K562 (cell line): ENCODE measurements at regions not wholly inside any gene's neighbourhood (a gene's known extent, or its start where the extent isn't known, plus 50 kb on each side); places are given as distances from the start of the nearest gene placed in this dataset.

Experiments used
- ERF ChIP-seq: fragments of 450-650 bp; formaldehyde crosslinking; IDR thresholded peaks from 2 replicates; pipeline ENCODE4 v1.4.0; 2020; ENCODE audit warnings: mild to moderate bottlenecking, mixed read lengths
- FOXP1 ChIP-seq: sonication (generic); formaldehyde crosslinking; IDR thresholded peaks from 2 replicates; pipeline ENCODE4 v1.8.0; 2022; ENCODE audit warnings: mild to moderate bottlenecking, missing genetic modification reagents
- KLF1 ChIP-seq: fragments of 450-650 bp; IDR thresholded peaks from 2 replicates; pipeline ENCODE4 v1.6.1; 2016; ENCODE audit warnings: missing genetic modification characterization, missing compliant biosample characterization
- NCOA6 ChIP-seq: fragments of 450-650 bp; IDR thresholded peaks from 2 replicates; pipeline ENCODE4 v1.6.1; 2017; ENCODE audit warnings: mild to moderate bottlenecking
- PML ChIP-seq: IDR thresholded peaks from 2 replicates; pipeline ENCODE4 v1.6.1; 2012; ENCODE audit warnings: low read length, inconsistent platforms
- POLR2AphosphoS2 ChIP-seq: IDR thresholded peaks from 2 replicates; pipeline ENCODE4 v1.6.1; 2012; ENCODE audit warnings: low read length, improper control_type of control experiment
- RB1 ChIP-seq: fragments of 450-650 bp; IDR thresholded peaks from 2 replicates; pipeline ENCODE4 v1.6.1; 2017; ENCODE audit warnings: low read depth, mild to moderate bottlenecking
- ZFP1 ChIP-seq: fragments of 450-650 bp; formaldehyde crosslinking; IDR thresholded peaks from 2 replicates; pipeline ENCODE4 v1.4.0; 2020; ENCODE audit warnings: mild to moderate bottlenecking, mixed read lengths
- ZNF124 ChIP-seq: sonication (generic); formaldehyde crosslinking; IDR thresholded peaks from 2 replicates; pipeline ENCODE4 v1.8.1; 2022; ENCODE audit warnings: missing genetic modification reagents
- TF ChIP-seq, protein P1 (sequence below), 2 experiments: IDR thresholded peaks in 1 of 2; conservative IDR thresholded peaks in 1 of 2; 2 replicates each; pipeline ENCODE4 v1.6.1; 2016; ENCODE audit warnings: low read depth in 2 of 2, mild to moderate bottlenecking in 1 of 2, missing compliant biosample characterization in 1 of 2, missing genetic modification characterization in 1 of 2, moderate library complexity in 1 of 2
- TF ChIP-seq, protein P2 (sequence below), 3 experiments: IDR thresholded peaks in 2 of 3; conservative IDR thresholded peaks in 1 of 3; 2 replicates each; pipeline ENCODE4 v1.5.1; 2011 to 2012; ENCODE audit warnings: low read length in 3 of 3, mild to moderate bottlenecking in 3 of 3, control low read depth in 2 of 3, improper control_type of control experiment in 1 of 3, inconsistent platforms in 1 of 3, low read depth in 1 of 3, mixed read lengths in 1 of 3, moderate library complexity in 1 of 3; ENCODE audit not compliant: insufficient read depth in 2 of 3
- TF ChIP-seq, protein P3 (sequence below): fragments of 450-650 bp; IDR thresholded peaks from 2 replicates; pipeline ENCODE4 v1.6.1; 2018; ENCODE audit not compliant: partially characterized antibody
- TF ChIP-seq, protein P4 (sequence below): sonication (generic); formaldehyde crosslinking; IDR thresholded peaks from 2 replicates; pipeline ENCODE4 v1.9.0; 2022; ENCODE audit warnings: mild to moderate bottlenecking, missing genetic modification reagents

- TF ChIP-seq, protein P1, sequence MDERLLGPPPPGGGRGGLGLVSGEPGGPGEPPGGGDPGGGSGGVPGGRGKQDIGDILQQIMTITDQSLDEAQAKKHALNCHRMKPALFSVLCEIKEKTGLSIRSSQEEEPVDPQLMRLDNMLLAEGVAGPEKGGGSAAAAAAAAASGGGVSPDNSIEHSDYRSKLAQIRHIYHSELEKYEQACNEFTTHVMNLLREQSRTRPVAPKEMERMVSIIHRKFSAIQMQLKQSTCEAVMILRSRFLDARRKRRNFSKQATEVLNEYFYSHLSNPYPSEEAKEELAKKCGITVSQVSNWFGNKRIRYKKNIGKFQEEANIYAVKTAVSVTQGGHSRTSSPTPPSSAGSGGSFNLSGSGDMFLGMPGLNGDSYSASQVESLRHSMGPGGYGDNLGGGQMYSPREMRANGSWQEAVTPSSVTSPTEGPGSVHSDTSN (CRISPR knock-in tag; IDR thresholded peaks at IDR 0.05; ENCODE audit: low read depth), result no peak
- TF ChIP-seq, protein P1 (tag; conservative IDR thresholded peaks at IDR 0.05; ENCODE audit: low read depth), result no peak
- TF ChIP-seq ZNF124 (CRISPR knock-in tag) (no peak), FOXP1 (CRISPR knock-in tag) (no peak), ZFP1 (CRISPR knock-in tag) (no peak), ERF (CRISPR knock-in tag) (no peak), RB1 (no peak), NCOA6 (no peak), POLR2AphosphoS2 (no peak), PML (no peak), KLF1 (tag) (no peak)
- TF ChIP-seq, protein P2, sequence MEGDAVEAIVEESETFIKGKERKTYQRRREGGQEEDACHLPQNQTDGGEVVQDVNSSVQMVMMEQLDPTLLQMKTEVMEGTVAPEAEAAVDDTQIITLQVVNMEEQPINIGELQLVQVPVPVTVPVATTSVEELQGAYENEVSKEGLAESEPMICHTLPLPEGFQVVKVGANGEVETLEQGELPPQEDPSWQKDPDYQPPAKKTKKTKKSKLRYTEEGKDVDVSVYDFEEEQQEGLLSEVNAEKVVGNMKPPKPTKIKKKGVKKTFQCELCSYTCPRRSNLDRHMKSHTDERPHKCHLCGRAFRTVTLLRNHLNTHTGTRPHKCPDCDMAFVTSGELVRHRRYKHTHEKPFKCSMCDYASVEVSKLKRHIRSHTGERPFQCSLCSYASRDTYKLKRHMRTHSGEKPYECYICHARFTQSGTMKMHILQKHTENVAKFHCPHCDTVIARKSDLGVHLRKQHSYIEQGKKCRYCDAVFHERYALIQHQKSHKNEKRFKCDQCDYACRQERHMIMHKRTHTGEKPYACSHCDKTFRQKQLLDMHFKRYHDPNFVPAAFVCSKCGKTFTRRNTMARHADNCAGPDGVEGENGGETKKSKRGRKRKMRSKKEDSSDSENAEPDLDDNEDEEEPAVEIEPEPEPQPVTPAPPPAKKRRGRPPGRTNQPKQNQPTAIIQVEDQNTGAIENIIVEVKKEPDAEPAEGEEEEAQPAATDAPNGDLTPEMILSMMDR (IDR thresholded peaks at IDR 0.05 in 2 of 3, conservative IDR thresholded peaks at IDR 0.05 in 1 of 3; ENCODE audit: insufficient read depth in 2 of 3, low read depth in 1 of 3, low read length in 3 of 3), result no peak
- TF ChIP-seq, protein P3, sequence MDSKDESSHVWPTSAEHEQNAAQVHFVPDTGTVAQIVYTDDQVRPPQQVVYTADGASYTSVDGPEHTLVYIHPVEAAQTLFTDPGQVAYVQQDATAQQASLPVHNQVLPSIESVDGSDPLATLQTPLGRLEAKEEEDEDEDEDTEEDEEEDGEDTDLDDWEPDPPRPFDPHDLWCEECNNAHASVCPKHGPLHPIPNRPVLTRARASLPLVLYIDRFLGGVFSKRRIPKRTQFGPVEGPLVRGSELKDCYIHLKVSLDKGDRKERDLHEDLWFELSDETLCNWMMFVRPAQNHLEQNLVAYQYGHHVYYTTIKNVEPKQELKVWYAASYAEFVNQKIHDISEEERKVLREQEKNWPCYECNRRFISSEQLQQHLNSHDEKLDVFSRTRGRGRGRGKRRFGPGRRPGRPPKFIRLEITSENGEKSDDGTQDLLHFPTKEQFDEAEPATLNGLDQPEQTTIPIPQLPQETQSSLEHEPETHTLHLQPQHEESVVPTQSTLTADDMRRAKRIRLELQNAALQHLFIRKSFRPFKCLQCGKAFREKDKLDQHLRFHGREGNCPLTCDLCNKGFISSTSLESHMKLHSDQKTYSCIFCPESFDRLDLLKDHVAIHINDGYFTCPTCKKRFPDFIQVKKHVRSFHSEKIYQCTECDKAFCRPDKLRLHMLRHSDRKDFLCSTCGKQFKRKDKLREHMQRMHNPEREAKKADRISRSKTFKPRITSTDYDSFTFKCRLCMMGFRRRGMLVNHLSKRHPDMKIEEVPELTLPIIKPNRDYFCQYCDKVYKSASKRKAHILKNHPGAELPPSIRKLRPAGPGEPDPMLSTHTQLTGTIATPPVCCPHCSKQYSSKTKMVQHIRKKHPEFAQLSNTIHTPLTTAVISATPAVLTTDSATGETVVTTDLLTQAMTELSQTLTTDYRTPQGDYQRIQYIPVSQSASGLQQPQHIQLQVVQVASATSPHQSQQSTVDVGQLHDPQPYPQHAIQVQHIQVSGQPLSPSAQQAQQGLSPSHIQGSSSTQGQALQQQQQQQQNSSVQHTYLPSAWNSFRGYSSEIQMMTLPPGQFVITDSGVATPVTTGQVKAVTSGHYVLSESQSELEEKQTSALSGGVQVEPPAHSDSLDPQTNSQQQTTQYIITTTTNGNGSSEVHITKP, result no peak
- TF ChIP-seq, protein P4, sequence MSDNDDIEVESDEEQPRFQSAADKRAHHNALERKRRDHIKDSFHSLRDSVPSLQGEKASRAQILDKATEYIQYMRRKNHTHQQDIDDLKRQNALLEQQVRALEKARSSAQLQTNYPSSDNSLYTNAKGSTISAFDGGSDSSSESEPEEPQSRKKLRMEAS (CRISPR knock-in tag), result no peak
These were observed 78.1 kb upstream of the NEBL start for GRCh38 chr10:20975236-20975635.
